H1 (cell line): ENCODE measurements at regions not wholly inside any gene's neighbourhood (a gene's known extent, or its start where the extent isn't known, plus 50 kb on each side); places are given as distances from the start of the nearest gene placed in this dataset.

ENCODE experiments used
- CTCF ChIA-PET: fragments of 300-600 bp; sonication (Branson Sonifier 250); formaldehyde crosslinking; loops from one replicate; lab custom pipeline; 2021; ENCODE audit not compliant: partially characterized antibody; lab: Charles Lee
- POLR2A ChIA-PET: fragments of 300-600 bp; sonication (Branson Sonifier 250); formaldehyde crosslinking; loops from one replicate; lab custom pipeline; 2021; ENCODE audit warnings: inconsistent platforms; ENCODE audit not compliant: partially characterized antibody; lab: Charles Lee
- DNase-seq, 2 experiments: peaks; one replicate each; pipeline versions ENCODE4 v3.0.0 to v3.0.0-alpha.2; 2010 to 2022; ENCODE audit warnings: low spot score in 2 of 2, low read depth in 1 of 2, mixed read lengths in 1 of 2
- FAIRE-seq: peaks from 2 replicates; lab custom pipeline; 2011; peaks lifted over from hg19 to GRCh38; lab: Jason Lieb, UNC
- H2AFZ ChIP-seq: 2 replicates; pipeline ENCODE4 v1.8.1; 2012; ENCODE audit warnings: low read length, inconsistent platforms
- H2AK5ac ChIP-seq: 2 replicates; pipeline ENCODE4 v1.6.1; 2013; ENCODE audit warnings: low read depth, low read length
- H2BK120ac ChIP-seq: replicated peaks from 2 replicates; pipeline ENCODE3; 2013; ENCODE audit warnings: low read depth, low read length, inconsistent platforms
- H2BK12ac ChIP-seq: 2 replicates; pipeline ENCODE4 v1.6.1; 2013; ENCODE audit warnings: low read depth, low read length
- H2BK15ac ChIP-seq: 2 replicates; pipeline ENCODE4 v1.6.1; 2013; ENCODE audit warnings: low read length
- H2BK20ac ChIP-seq: 2 replicates; pipeline ENCODE4 v1.6.1; 2013; ENCODE audit warnings: low read length
- H2BK5ac ChIP-seq: 2 replicates; pipeline ENCODE4 v1.6.1; 2013; ENCODE audit warnings: low read depth, low read length
- H3K14ac ChIP-seq: 2 replicates; pipeline ENCODE4 v1.6.1; 2013; ENCODE audit warnings: inconsistent platforms; ENCODE audit not compliant: insufficient read length
- H3K18ac ChIP-seq: 2 replicates; pipeline ENCODE4 v1.6.1; 2013; ENCODE audit warnings: low read length; ENCODE audit errors: extremely low read depth
- H3K23ac ChIP-seq: 2 replicates; pipeline ENCODE4 v1.6.1; 2013; ENCODE audit warnings: inconsistent platforms; ENCODE audit not compliant: insufficient read length
- H3K23me2 ChIP-seq: 2 replicates; pipeline ENCODE4 v1.6.1; 2013; ENCODE audit warnings: low read depth, low read length
- H3K27ac ChIP-seq: 2 replicates; pipeline ENCODE4 v1.6.1; 2011; ENCODE audit warnings: low read depth, low read length, inconsistent platforms
- H3K27me3 ChIP-seq, 4 experiments: replicated peaks in 1 of 4; 1 replicate in 1 of 4; 2 replicates in 3 of 4; pipeline versions ENCODE4 v1.6.1 to v1.8.1; 2011 to 2013; ENCODE audit warnings: low read length in 3 of 4, mild to moderate bottlenecking in 3 of 4, inconsistent platforms in 2 of 4, mixed read lengths in 2 of 4, moderate library complexity in 1 of 4; ENCODE audit not compliant: control insufficient read depth in 3 of 4, insufficient read depth in 3 of 4; ENCODE audit errors: extremely low read depth in 1 of 4
- H3K36me3 ChIP-seq, 4 experiments: 2 replicates each; pipeline versions ENCODE4 v1.6.1 to v1.8.1; 2011 to 2013; ENCODE audit warnings: mild to moderate bottlenecking in 4 of 4, low read length in 3 of 4, moderate library complexity in 2 of 4, control low read depth in 1 of 4, inconsistent platforms in 1 of 4; ENCODE audit not compliant: insufficient read depth in 4 of 4, control insufficient read depth in 2 of 4
- H3K4ac ChIP-seq: replicated peaks from 2 replicates; pipeline ENCODE3; 2013; ENCODE audit warnings: low read length, low read depth, mixed read lengths, inconsistent platforms; ENCODE audit not compliant: insufficient read length
- H3K4me1 ChIP-seq, 4 experiments: replicated peaks in 1 of 4; 1 replicate in 1 of 4; 2 replicates in 3 of 4; pipeline versions ENCODE4 v1.6.1 to v1.8.1; 2011 to 2013; ENCODE audit warnings: low read length in 3 of 4, inconsistent platforms in 2 of 4, mixed read lengths in 1 of 4; ENCODE audit not compliant: insufficient read depth in 4 of 4, control insufficient read depth in 3 of 4
- H3K4me2 ChIP-seq, 2 experiments: 2 replicates each; pipeline versions ENCODE4 v1.6.1 to v1.8.1; 2011 to 2013; ENCODE audit warnings: low read depth in 2 of 2, low read length in 2 of 2, control low read depth in 1 of 2, inconsistent platforms in 1 of 2, mild to moderate bottlenecking in 1 of 2; ENCODE audit not compliant: insufficient read depth in 1 of 2
- H3K4me3 ChIP-seq, 4 experiments: fragments of 200-600, 300-600 bp in 1 of 4; sonication (generic), shearing (Covaris generic), sonication (Bioruptor Twin) in 1 of 4; 2 replicates each; pipeline versions ENCODE4 v1.5.1 to v1.8.1; 2011 to 2016; ENCODE audit warnings: low read length in 4 of 4, low read depth in 3 of 4, control low read depth in 2 of 4, inconsistent platforms in 2 of 4, mild to moderate bottlenecking in 2 of 4, mixed read lengths in 1 of 4, moderate library complexity in 1 of 4; ENCODE audit not compliant: insufficient read depth in 2 of 4; ENCODE audit errors: extremely low read depth in 1 of 4
- H3K56ac ChIP-seq: replicated peaks from 2 replicates; pipeline ENCODE3; 2013; ENCODE audit warnings: low read depth, mild to moderate bottlenecking, mixed read lengths, low read length, inconsistent platforms; ENCODE audit not compliant: insufficient read length
- H3K79me1 ChIP-seq: 2 replicates; pipeline ENCODE4 v1.6.1; 2013; ENCODE audit warnings: low read depth, low read length, control low read depth
- H3K79me2 ChIP-seq, 2 experiments: 2 replicates each; pipeline versions ENCODE4 v1.6.1 to v1.8.1; 2012 to 2013; ENCODE audit warnings: low read length in 2 of 2, mild to moderate bottlenecking in 2 of 2, inconsistent platforms in 1 of 2; ENCODE audit not compliant: insufficient read depth in 2 of 2, control insufficient read depth in 1 of 2
- H3K9ac ChIP-seq, 4 experiments: replicated peaks in 1 of 4; 1 replicate in 1 of 4; 2 replicates in 3 of 4; pipeline versions ENCODE4 v1.6.1 to v1.8.1; 2011 to 2013; ENCODE audit warnings: low read depth in 3 of 4, low read length in 3 of 4, control low read depth in 2 of 4, mild to moderate bottlenecking in 2 of 4, moderate library complexity in 2 of 4, inconsistent platforms in 1 of 4; ENCODE audit errors: extremely low read depth in 1 of 4
- H3K9me3 ChIP-seq, 2 experiments: 2 replicates each; pipeline versions ENCODE4 v1.6.1 to v1.8.1; 2012 to 2013; ENCODE audit warnings: mild to moderate bottlenecking in 2 of 2, moderate library complexity in 2 of 2, control low read depth in 1 of 2, inconsistent platforms in 1 of 2, low read depth in 1 of 2, low read length in 1 of 2, mixed read lengths in 1 of 2; ENCODE audit not compliant: insufficient read depth in 2 of 2
- H4K20me1 ChIP-seq, 2 experiments: replicated peaks in 1 of 2; 2 replicates each; pipeline versions ENCODE3 to v1.8.1; 2011 to 2013; ENCODE audit warnings: inconsistent platforms in 2 of 2, low read length in 2 of 2, mild to moderate bottlenecking in 1 of 2; ENCODE audit not compliant: insufficient read depth in 2 of 2, control insufficient read depth in 1 of 2
- H4K5ac ChIP-seq: 2 replicates; pipeline ENCODE4 v1.6.1; 2013; ENCODE audit warnings: low read length, low read depth, mixed read lengths, inconsistent platforms; ENCODE audit not compliant: insufficient read length
- H4K8ac ChIP-seq: 2 replicates; pipeline ENCODE4 v1.8.0; 2013; ENCODE audit warnings: mild to moderate bottlenecking, moderate library complexity, low read length, inconsistent platforms; ENCODE audit not compliant: insufficient read depth; ENCODE audit errors: extremely low read depth
- H4K91ac ChIP-seq: replicated peaks from 2 replicates; pipeline ENCODE3; 2013; ENCODE audit warnings: low read length, mixed read lengths, inconsistent platforms; ENCODE audit not compliant: insufficient read length
- BACH1 ChIP-seq: IDR thresholded peaks from 2 replicates; pipeline ENCODE4 v1.6.1; 2012; ENCODE audit warnings: low read length, improper control_type of control experiment
- CHD2 ChIP-seq: IDR thresholded peaks from 2 replicates; pipeline ENCODE4 v1.6.1; 2012; ENCODE audit warnings: low read length, improper control_type of control experiment
- POLR2A ChIP-seq, 2 experiments: IDR thresholded peaks; 1 replicate in 1 of 2; 2 replicates in 1 of 2; pipeline ENCODE4 v1.6.1; 2011; ENCODE audit warnings: low read depth in 2 of 2, low read length in 2 of 2, mild to moderate bottlenecking in 2 of 2; ENCODE audit errors: control extremely low read depth in 1 of 2
- SAP30 ChIP-seq: fragments of 300-600 bp; sonication (generic); IDR thresholded peaks from 2 replicates; pipeline ENCODE4 v1.7.1; 2012; ENCODE audit warnings: low read length, moderate library complexity, mild to moderate bottlenecking, inconsistent platforms; ENCODE audit not compliant: insufficient read depth, insufficient replicate concordance
- SIX5 ChIP-seq: IDR thresholded peaks from 2 replicates; pipeline ENCODE4 v1.6.1; 2011; ENCODE audit warnings: mild to moderate bottlenecking, low read depth, low read length
- SP2 ChIP-seq: IDR thresholded peaks from 2 replicates; pipeline ENCODE4 v1.6.1; 2012; ENCODE audit warnings: mild to moderate bottlenecking, low read length, inconsistent platforms
- SUZ12 ChIP-seq: fragments of 200-600 bp; sonication (generic); IDR thresholded peaks from 2 replicates; pipeline ENCODE4 v1.6.1; 2012; ENCODE audit warnings: mild to moderate bottlenecking, inconsistent platforms, low read length, moderate library complexity, mixed read lengths
- WGBS, 2 experiments: shearing (Covaris generic) in 1 of 2; methylation state at CpG; one replicate each; pipeline versions ENCODE4 v1.1.6 to v1.1.7; 2013 to 2015; ENCODE audit warnings: low lambda C conversion rate in 2 of 2, mixed read lengths in 2 of 2, inconsistent platforms in 1 of 2, low coverage in 1 of 2, missing lambda C conversion rate in 1 of 2; ENCODE audit not compliant: insufficient replicate concordance in 2 of 2, insufficient coverage in 1 of 2, insufficient read length in 1 of 2; ENCODE audit errors: extremely low coverage in 1 of 2, missing lambda C conversion rate in 1 of 2; 5-methylcytosine and 5-hydroxymethylcytosine counted together

DNA sequence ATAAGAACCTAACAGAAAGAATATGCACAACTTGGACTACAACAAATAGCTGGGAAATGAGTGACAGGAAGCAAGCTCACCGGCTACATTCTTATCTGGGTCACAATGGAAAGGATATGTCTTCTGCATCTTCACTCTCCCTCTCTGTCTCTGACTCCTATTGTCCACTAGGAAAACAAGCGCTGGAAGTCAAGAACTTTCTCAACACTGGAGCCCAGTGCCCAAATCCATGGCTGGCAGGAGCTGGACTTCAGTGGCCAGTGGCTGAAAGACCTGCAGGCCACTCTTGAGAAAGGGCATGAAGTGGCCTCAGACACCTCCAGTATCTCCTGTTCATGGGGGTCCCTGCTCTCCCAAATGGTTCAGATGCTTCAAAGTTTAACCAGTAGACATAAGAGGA is 62.0 kb downstream of the FAM50B start:
- WGBS, 2 experiments: 92% methylated on average over 2 of the region's 2 CpGs; no CpG with 5 or more reads in 1 of the 2 experiments

More for the DNA sequence above, 62.0 kb downstream of the FAM50B start:
- Histone ChIP-seq H3K27me3 (no peaks in the 10 kb centered on the region; a peak in 2 of 7 replicates), H3K4me2 (no peak overlapping the region), H3K36me3 (no peaks in the 10 kb centered on the region), H2BK15ac (no peak overlapping the region), H3K56ac (no peak overlapping the region), H3K23me2 (no peaks in the 10 kb centered on the region), H3K79me1 (no peaks in the 10 kb centered on the region), H3K9ac (no peak overlapping the region), H2BK120ac (no peak overlapping the region), H2BK12ac (no peak overlapping the region), H3K4me1 (peaks cover 3 to 7% (median 5%) of the 10 kb centered on the region in 4 experiments), H2BK5ac (no peak overlapping the region), H3K18ac (no peak overlapping the region), H2AFZ (no peak overlapping the region), H2BK20ac (no peak overlapping the region), H2AK5ac (no peak overlapping the region), H4K5ac (no peak overlapping the region), H3K79me2 (no peaks in the 10 kb centered on the region), H3K14ac (no peak overlapping the region), H4K8ac (no peak overlapping the region), H3K9me3 (peaks cover 0 to 4% of the 10 kb centered on the region in 2 experiments; a peak in 2 of 4 replicates), H3K4ac (no peak overlapping the region), H3K27ac (no peak overlapping the region), H3K4me3 (no peak overlapping the region), H4K91ac (no peak overlapping the region), H3K23ac (no peak overlapping the region), H4K20me1 (no peaks in the 10 kb centered on the region)
- TF ChIP-seq SAP30: no peak
- TF ChIP-seq CHD2: no peak
- no peak for TF ChIP-seq SUZ12
- no peak for TF ChIP-seq POLR2A (IDR thresholded peaks at IDR 0.05; ENCODE audit: control extremely low read depth in 1 of 2, low read depth in 2 of 2, low read length in 2 of 2)
- TF ChIP-seq SIX5: no peak
- no peak for TF ChIP-seq BACH1
- TF ChIP-seq SP2: no peak
- DNase-seq (no peak), FAIRE-seq (no peak)
- CTCF ChIA-PET: interaction anchor here (0.9 to 5.9 kb wide), 5 partner anchors 22 to 168 kb away, joined by 3 to 28 read pairs (median 6); partner anchors contain the start of gene FAM50B
- POLR2A ChIA-PET: no interaction called here
